ENCODE measurements at regions not wholly inside any gene's neighbourhood (a gene's known extent, or its start where the extent isn't known, plus 50 kb on each side); places are given as distances from the start of the nearest gene placed in this dataset.

GRCh38 chr20:50366270-50367103 lies 143.7 kb upstream of the PTPN1 start:
- DNase-seq: peak; percentile 69
- ChIA-PET CTCF (no interaction called here), POLR2A (interaction anchor here (0.7 kb wide), 1 partner anchor 114 kb away, joined by 3 read pairs; no protein-coding TSS in a partner anchor)
- no peak overlapping the region for H3K4me3 Mint-ChIP-seq
- ATAC-seq: peak; percentile 44
- H3K27ac Mint-ChIP-seq: peak overlapping the region; percentile 24
- H3K27me3 Mint-ChIP-seq (ENCODE audit: low read depth): peaks cover 13% of the 10 kb centered on the region
- peaks cover 19% of the 10 kb centered on the region for H3K4me1 Mint-ChIP-seq (ENCODE audit: low read depth)
- H3K9me3 Mint-ChIP-seq (ENCODE audit: insufficient read depth): no peaks in the 10 kb centered on the region
- no peaks in the 10 kb centered on the region for H3K36me3 Mint-ChIP-seq (ENCODE audit: low read depth)

DNA sequence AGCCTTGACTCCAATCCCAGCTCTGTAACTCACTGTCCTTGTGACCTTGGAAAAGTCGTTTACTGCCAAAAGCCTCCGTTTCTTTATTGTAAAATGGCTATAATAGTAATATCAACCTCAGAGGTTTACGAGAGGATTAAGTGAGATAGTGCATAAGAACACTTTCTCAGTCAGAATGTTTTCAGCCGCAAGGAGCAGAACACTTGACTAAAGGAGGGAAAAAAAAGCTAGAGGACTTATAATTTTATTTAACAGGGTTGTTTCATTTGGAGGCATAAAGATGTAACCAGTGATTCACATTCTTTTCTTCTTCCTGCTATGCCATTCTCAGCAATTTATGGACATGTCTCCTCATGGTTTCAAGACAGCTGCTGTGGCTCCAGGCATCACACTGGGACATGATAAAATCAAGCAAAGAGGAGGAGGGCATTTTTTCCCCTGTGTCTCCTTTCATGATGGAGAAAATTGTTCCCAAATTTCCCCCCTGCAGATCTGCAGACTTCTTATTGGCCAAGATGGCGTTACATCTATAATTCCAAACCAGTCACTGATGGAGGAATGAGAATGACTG lies 143.0 kb upstream of the PTPN1 start:
- Mint-ChIP-seq H3K4me1 (ENCODE audit: low read depth) (peaks cover 19% of the 10 kb centered on the region), H3K36me3 (ENCODE audit: low read depth) (no peaks in the 10 kb centered on the region), H3K4me3 (no peak overlapping the region), H3K9me3 (ENCODE audit: insufficient read depth) (no peaks in the 10 kb centered on the region), H3K27ac (no peak overlapping the region), H3K27me3 (ENCODE audit: low read depth) (peaks cover 13% of the 10 kb centered on the region)
- DNase-seq: no peak
- no peak for ATAC-seq
- CTCF ChIA-PET: no interaction called here
- POLR2A ChIA-PET: interaction anchor here (0.7 kb wide), 1 partner anchor 114 kb away, joined by 3 read pairs; no protein-coding TSS in a partner anchor

DNA sequence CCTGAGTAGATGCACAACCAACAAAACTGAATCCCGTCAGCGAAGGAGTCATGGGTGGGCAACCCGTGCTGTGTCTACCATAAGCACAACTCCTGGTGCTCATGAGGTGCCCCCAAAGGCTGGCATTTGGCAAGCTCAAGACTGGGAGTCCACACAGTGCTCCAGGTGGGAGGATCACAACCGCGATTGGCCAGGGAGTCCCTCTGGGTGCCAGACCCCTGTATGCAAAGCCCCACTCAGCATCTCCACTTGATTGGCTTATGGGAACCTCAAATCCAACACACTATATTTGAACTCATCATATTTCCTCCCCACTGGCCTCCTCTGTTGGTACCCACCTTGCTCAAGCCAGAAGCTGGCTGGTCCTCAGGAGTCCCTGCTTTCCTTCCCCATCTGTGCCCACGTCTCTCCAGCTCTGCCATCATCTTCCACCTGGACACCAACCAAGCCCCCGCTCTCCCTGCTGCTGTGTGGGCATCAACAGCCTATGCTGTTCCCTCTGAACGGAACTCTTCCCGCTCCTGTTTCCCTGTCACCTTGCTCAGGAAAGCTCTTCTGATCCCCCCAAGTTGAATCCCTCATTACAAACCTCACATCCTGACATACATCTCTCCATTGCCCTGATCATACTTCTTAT lies 142.3 kb upstream of the PTPN1 start:
- DNase-seq (no peak), ATAC-seq (no peak)
- CTCF ChIA-PET: no interaction called here
- H3K36me3 Mint-ChIP-seq (ENCODE audit: low read depth): no peaks in the 10 kb centered on the region
- POLR2A ChIA-PET: no interaction called here
- peaks cover 13% of the 10 kb centered on the region for H3K27me3 Mint-ChIP-seq (ENCODE audit: low read depth)
- H3K4me1 Mint-ChIP-seq (ENCODE audit: low read depth): peaks cover 19% of the 10 kb centered on the region
- H3K9me3 Mint-ChIP-seq (ENCODE audit: insufficient read depth): no peaks in the 10 kb centered on the region
- H3K4me3 Mint-ChIP-seq: no peak overlapping the region
- no peak overlapping the region for H3K27ac Mint-ChIP-seq

DNA sequence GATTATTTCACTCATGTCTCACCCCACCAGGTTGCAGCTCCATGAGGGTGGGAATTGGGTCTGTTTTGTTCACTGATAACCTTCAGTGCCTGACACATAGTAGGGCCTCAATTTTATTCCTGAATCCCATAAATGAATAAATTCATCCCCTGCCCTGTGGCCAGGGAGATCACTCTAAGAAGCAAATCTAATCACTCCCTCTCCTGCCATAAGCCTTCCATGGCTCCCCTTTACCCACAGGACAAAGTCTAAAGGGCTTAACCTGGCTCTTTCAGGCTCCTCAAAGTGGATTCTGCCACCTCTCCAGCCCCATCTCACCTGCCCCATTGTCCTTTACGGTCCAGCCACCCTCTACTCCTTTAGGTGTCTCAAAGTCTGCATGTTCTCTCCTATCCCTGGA lies 141.8 kb upstream of the PTPN1 start:
- CTCF ChIA-PET: no interaction called here
- H3K4me1 Mint-ChIP-seq (ENCODE audit: low read depth): peaks cover 16% of the 10 kb centered on the region
- no peaks in the 10 kb centered on the region for H3K9me3 Mint-ChIP-seq (ENCODE audit: insufficient read depth)
- H3K36me3 Mint-ChIP-seq (ENCODE audit: low read depth): no peaks in the 10 kb centered on the region
- peaks cover 13% of the 10 kb centered on the region for H3K27me3 Mint-ChIP-seq (ENCODE audit: low read depth)
- no peak for ATAC-seq
- no peak for DNase-seq
- no peak overlapping the region for H3K27ac Mint-ChIP-seq
- POLR2A ChIA-PET: no interaction called here
- no peak overlapping the region for H3K4me3 Mint-ChIP-seq

GRCh38 chr20:50368813-50369224 lies 141.4 kb upstream of the PTPN1 start:
- DNase-seq (no peak), ATAC-seq (no peak)
- Mint-ChIP-seq H3K9me3 (ENCODE audit: insufficient read depth) (no peaks in the 10 kb centered on the region), H3K4me3 (no peak overlapping the region), H3K4me1 (ENCODE audit: low read depth) (peaks cover 16% of the 10 kb centered on the region), H3K36me3 (ENCODE audit: low read depth) (no peaks in the 10 kb centered on the region), H3K27me3 (ENCODE audit: low read depth) (peaks cover 12% of the 10 kb centered on the region), H3K27ac (no peak overlapping the region)
- ChIA-PET CTCF (no interaction called here), POLR2A (no interaction called here)

- no peak overlapping the region for H3K27ac Mint-ChIP-seq
- no peaks in the 10 kb centered on the region for H3K36me3 Mint-ChIP-seq (ENCODE audit: low read depth)
- no peak overlapping the region for H3K4me3 Mint-ChIP-seq
- no peaks in the 10 kb centered on the region for H3K9me3 Mint-ChIP-seq (ENCODE audit: insufficient read depth)
- ATAC-seq (no peak), DNase-seq (no peak)
- H3K4me1 Mint-ChIP-seq (ENCODE audit: low read depth): peaks cover 19% of the 10 kb centered on the region
- ChIA-PET CTCF (no interaction called here), POLR2A (no interaction called here)
- peaks cover 14% of the 10 kb centered on the region for H3K27me3 Mint-ChIP-seq (ENCODE audit: low read depth)
Observed at GRCh38 chr20:50369225-50370035, 140.8 kb upstream of the PTPN1 start.

- POLR2A ChIA-PET: no interaction called here
- H3K9me3 Mint-ChIP-seq (ENCODE audit: insufficient read depth): no peaks in the 10 kb centered on the region
- H3K36me3 Mint-ChIP-seq (ENCODE audit: low read depth): no peaks in the 10 kb centered on the region
- H3K27me3 Mint-ChIP-seq (ENCODE audit: low read depth): peaks cover 14% of the 10 kb centered on the region
- DNase-seq (no peak), ATAC-seq (no peak)
- H3K4me1 Mint-ChIP-seq (ENCODE audit: low read depth): peaks cover 23% of the 10 kb centered on the region
- H3K27ac Mint-ChIP-seq: no peak overlapping the region
- CTCF ChIA-PET: no interaction called here
- H3K4me3 Mint-ChIP-seq: no peak overlapping the region
Observed at GRCh38 chr20:50370036-50370566, 140.1 kb upstream of the PTPN1 start.

GRCh38 chr20:50371878-50372769 lies 138.1 kb upstream of the PTPN1 start:
- Mint-ChIP-seq H3K27me3 (ENCODE audit: low read depth) (peaks cover 11% of the 10 kb centered on the region), H3K4me3 (no peak overlapping the region), H3K9me3 (ENCODE audit: insufficient read depth) (no peaks in the 10 kb centered on the region), H3K36me3 (ENCODE audit: low read depth) (no peaks in the 10 kb centered on the region), H3K27ac (no peak overlapping the region), H3K4me1 (ENCODE audit: low read depth) (peaks cover 27% of the 10 kb centered on the region)
- DNase-seq (no peak), ATAC-seq (no peak)
- CTCF ChIA-PET: no interaction called here
- POLR2A ChIA-PET: no interaction called here

DNA sequence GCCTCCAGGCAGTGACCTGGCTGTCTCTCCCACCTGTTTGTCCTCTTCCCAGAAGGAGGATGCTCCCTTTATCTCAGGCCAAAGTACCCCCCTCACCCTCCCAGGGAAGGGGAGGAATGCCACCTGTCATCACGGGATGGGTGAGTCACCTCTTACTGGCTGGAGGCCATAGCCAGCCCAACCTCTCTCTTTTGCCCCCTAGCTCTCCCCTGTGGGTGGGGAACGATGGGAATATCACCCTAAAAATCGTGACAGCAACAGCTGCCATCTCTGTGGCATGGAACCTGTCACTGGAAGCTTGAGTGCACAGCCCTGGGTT lies 137.5 kb upstream of the PTPN1 start:
- Mint-ChIP-seq H3K4me3 (no peak overlapping the region), H3K36me3 (ENCODE audit: low read depth) (no peaks in the 10 kb centered on the region), H3K9me3 (ENCODE audit: insufficient read depth) (no peaks in the 10 kb centered on the region), H3K4me1 (ENCODE audit: low read depth) (peaks cover 29% of the 10 kb centered on the region), H3K27ac (no peak overlapping the region), H3K27me3 (ENCODE audit: low read depth) (peaks cover 11% of the 10 kb centered on the region)
- ATAC-seq (no peak), DNase-seq (no peak)
- POLR2A ChIA-PET: no interaction called here
- CTCF ChIA-PET: no interaction called here

DNA sequence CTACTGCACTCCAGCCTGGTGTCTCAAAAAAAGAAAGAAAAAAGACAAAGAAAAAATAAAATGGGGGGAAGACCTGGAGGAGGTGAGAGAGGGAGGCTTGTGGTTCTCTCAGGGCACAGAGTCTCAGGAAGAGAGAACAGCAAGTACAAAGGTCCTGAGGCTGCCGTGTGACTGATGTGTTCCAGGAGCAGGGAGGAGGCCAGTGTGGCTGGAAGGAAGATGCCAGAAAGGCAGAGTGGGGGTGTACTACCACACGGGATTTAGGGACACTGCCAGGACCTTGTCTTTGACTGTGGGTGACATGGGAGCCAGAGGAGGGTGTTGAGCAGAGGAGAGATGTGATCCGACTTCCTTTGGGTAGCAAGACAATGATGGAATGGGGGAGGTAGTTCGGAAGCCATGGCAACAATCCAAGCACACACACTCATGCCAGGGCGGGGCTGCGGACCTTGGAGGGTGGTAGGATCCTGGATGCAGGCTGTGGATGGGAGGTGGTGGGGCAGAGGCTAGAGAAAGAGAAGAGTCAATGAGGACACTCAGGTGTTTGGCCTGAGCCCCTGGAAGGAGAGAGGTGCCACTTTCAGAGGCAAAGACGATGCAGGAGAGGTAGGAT lies 136.4 kb upstream of the PTPN1 start:
- Mint-ChIP-seq H3K36me3 (ENCODE audit: low read depth) (no peaks in the 10 kb centered on the region), H3K27ac (no peak overlapping the region), H3K4me1 (ENCODE audit: low read depth) (peaks cover 26% of the 10 kb centered on the region), H3K27me3 (ENCODE audit: low read depth) (peaks cover 7% of the 10 kb centered on the region), H3K4me3 (no peak overlapping the region), H3K9me3 (ENCODE audit: insufficient read depth) (no peaks in the 10 kb centered on the region)
- DNase-seq: no peak
- POLR2A ChIA-PET: no interaction called here
- ATAC-seq: no peak
- CTCF ChIA-PET: no interaction called here

- H3K4me3 Mint-ChIP-seq: no peak overlapping the region
- H3K9me3 Mint-ChIP-seq (ENCODE audit: insufficient read depth): no peaks in the 10 kb centered on the region
- ATAC-seq: no peak
- CTCF ChIA-PET: interaction anchor here (1.0 kb wide), 1 partner anchor 13 kb away, joined by 3 read pairs; no protein-coding TSS in a partner anchor
- no peaks in the 10 kb centered on the region for H3K36me3 Mint-ChIP-seq (ENCODE audit: low read depth)
- POLR2A ChIA-PET: no interaction called here
- peaks cover 26% of the 10 kb centered on the region for H3K4me1 Mint-ChIP-seq (ENCODE audit: low read depth)
- peaks cover 7% of the 10 kb centered on the region for H3K27me3 Mint-ChIP-seq (ENCODE audit: low read depth)
- H3K27ac Mint-ChIP-seq: no peak overlapping the region
- DNase-seq: no peak
Observed at GRCh38 chr20:50374541-50375078, 135.6 kb upstream of the PTPN1 start.

All from activated CD8-positive, alpha-beta T cell treated with anti-CD3 and anti-CD28 coated beads, Interleukin-2, amount 10 ng/mL, durations not matched to agents 7 days and 5 days (primary cell).